HCT116 (cell line): ENCODE measurements at regions not wholly inside any gene's neighbourhood (a gene's known extent, or its start where the extent isn't known, plus 50 kb on each side); places are given as distances from the start of the nearest gene placed in this dataset.

Experiments used
- CEBPB ChIP-seq: IDR thresholded peaks from 2 replicates; pipeline ENCODE4 v1.6.1; 2012; ENCODE audit warnings: low read depth
- ELF1 ChIP-seq: IDR thresholded peaks from 2 replicates; pipeline ENCODE4 v1.6.1; 2012; ENCODE audit warnings: low read depth, borderline replicate concordance
- EZH2 ChIP-seq: fragments of 200-600 bp; sonication (generic); IDR thresholded peaks from 2 replicates; pipeline ENCODE4 v1.6.1; 2017; ENCODE audit warnings: antibody characterized with exemption, mixed run types
- POLR2A ChIP-seq: IDR thresholded peaks from 2 replicates; pipeline ENCODE4 v1.7.0; 2011; ENCODE audit warnings: borderline replicate concordance; ENCODE audit not compliant: insufficient read depth, insufficient read length; ENCODE audit errors: extremely low read depth
- POLR2AphosphoS5 ChIP-seq: IDR thresholded peaks from 2 replicates; pipeline ENCODE4 v1.6.1; 2011; ENCODE audit warnings: mild to moderate bottlenecking, low read depth, low read length, moderate library complexity
- RAD21 ChIP-seq: IDR thresholded peaks from 2 replicates; pipeline ENCODE4 v1.6.1; 2012; ENCODE audit warnings: low read depth, mild to moderate bottlenecking
- SIN3A ChIP-seq: IDR thresholded peaks from 2 replicates; pipeline ENCODE4 v1.6.1; 2012; ENCODE audit warnings: low read depth
- SP1 ChIP-seq: IDR thresholded peaks from 2 replicates; pipeline ENCODE4 v1.6.1; 2012; ENCODE audit warnings: low read depth
- TF ChIP-seq, protein P1 (sequence below), 3 experiments: fragments of 200-600 bp in 1 of 3; sonication (generic) in 1 of 3; IDR thresholded peaks in 2 of 3; conservative IDR thresholded peaks in 1 of 3; 2 replicates each; pipeline ENCODE4 v1.5.1; 2012 to 2017; ENCODE audit warnings: low read depth in 2 of 3, low read length in 2 of 3, antibody characterized with exemption in 1 of 3, borderline replicate concordance in 1 of 3, control low read depth in 1 of 3, mild to moderate bottlenecking in 1 of 3, mixed read lengths in 1 of 3, mixed run types in 1 of 3, moderate library complexity in 1 of 3; ENCODE audit not compliant: insufficient read depth in 1 of 3

DNA sequence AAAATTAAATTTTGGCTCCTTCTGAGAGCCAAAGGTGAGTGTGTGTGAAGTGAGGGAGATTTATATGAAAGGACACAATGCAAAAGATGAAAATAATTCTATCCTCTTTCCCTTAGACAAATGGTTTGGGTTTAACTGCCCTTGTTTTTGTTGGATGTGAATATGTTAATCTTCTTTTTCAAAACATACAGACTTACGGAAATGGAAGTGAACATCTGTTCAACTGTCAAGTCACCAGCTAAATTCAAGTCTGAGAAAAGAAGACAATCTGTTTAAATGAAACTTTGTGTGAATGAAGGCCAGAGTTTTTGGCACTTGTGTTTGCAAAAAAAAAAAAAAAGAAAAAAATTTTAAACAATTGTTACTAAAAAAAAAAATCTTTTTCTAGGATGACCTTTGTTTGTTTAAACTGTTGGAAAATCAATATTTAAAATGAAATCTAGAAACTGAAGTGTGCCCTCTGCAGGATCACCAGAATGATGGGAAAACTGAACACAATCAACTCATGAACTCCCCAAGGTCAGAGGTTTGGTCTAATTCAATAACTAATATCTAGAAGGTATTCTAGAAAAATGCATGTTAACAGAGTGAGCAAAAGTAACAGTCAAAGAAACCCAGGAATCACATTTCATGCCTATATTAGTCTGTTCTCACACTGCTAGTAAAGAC, 448.8 kb downstream of the FLRT2 start:
- TF ChIP-seq SP1 = no peak
- no peak for TF ChIP-seq ELF1
- TF ChIP-seq, protein P1, sequence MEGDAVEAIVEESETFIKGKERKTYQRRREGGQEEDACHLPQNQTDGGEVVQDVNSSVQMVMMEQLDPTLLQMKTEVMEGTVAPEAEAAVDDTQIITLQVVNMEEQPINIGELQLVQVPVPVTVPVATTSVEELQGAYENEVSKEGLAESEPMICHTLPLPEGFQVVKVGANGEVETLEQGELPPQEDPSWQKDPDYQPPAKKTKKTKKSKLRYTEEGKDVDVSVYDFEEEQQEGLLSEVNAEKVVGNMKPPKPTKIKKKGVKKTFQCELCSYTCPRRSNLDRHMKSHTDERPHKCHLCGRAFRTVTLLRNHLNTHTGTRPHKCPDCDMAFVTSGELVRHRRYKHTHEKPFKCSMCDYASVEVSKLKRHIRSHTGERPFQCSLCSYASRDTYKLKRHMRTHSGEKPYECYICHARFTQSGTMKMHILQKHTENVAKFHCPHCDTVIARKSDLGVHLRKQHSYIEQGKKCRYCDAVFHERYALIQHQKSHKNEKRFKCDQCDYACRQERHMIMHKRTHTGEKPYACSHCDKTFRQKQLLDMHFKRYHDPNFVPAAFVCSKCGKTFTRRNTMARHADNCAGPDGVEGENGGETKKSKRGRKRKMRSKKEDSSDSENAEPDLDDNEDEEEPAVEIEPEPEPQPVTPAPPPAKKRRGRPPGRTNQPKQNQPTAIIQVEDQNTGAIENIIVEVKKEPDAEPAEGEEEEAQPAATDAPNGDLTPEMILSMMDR (IDR thresholded peaks at IDR 0.05 in 2 of 3, conservative IDR thresholded peaks at IDR 0.05 in 1 of 3; ENCODE audit: borderline replicate concordance in 1 of 3, insufficient read depth in 1 of 3, low read depth in 2 of 3, low read length in 2 of 3) = no peak
- TF ChIP-seq CEBPB = no peak
- TF ChIP-seq EZH2 = no peak
- TF ChIP-seq POLR2AphosphoS5 = no peak
- no peak for TF ChIP-seq RAD21
- TF ChIP-seq POLR2A = no peak
- TF ChIP-seq SIN3A = no peak
